ENCODE measurements at regions not wholly inside any gene's neighbourhood (a gene's known extent, or its start where the extent isn't known, plus 50 kb on each side); places are given as distances from the start of the nearest gene placed in this dataset.

GRCh38 chr2:48829036-48829435 lies 73.5 kb upstream of the LHCGR start:
- TF ChIP-seq RAD21 (IDR thresholded peaks at IDR 0.05; ENCODE audit: low read depth) (no peak), TEAD4 (IDR thresholded peaks at IDR 0.05) (no peak), ZBTB7A (IDR thresholded peaks at IDR 0.05; ENCODE audit: low read depth) (no peak), CREB1 (IDR thresholded peaks at IDR 0.05; ENCODE audit: low read depth) (no peak), MAX (IDR thresholded peaks at IDR 0.05) (no peak), CEBPB (IDR thresholded peaks at IDR 0.05) (no peak), YY1 (IDR thresholded peaks at IDR 0.05; ENCODE audit: low read depth) (no peak), EGR1 (IDR thresholded peaks at IDR 0.05) (no peak), EP300 (IDR thresholded peaks at IDR 0.05; ENCODE audit: borderline replicate concordance) (no peak), NFIC (IDR thresholded peaks at IDR 0.05) (no peak), TAF1 (IDR thresholded peaks at IDR 0.05; ENCODE audit: low read depth) (no peak), TCF12 (IDR thresholded peaks at IDR 0.05; ENCODE audit: low read depth) (no peak), FOXM1 (IDR thresholded peaks at IDR 0.05; ENCODE audit: borderline replicate concordance, low read depth) (no peak)
- TF ChIP-seq, protein P1, sequence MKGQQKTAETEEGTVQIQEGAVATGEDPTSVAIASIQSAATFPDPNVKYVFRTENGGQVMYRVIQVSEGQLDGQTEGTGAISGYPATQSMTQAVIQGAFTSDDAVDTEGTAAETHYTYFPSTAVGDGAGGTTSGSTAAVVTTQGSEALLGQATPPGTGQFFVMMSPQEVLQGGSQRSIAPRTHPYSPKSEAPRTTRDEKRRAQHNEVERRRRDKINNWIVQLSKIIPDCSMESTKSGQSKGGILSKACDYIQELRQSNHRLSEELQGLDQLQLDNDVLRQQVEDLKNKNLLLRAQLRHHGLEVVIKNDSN (IDR thresholded peaks at IDR 0.05): no peak

All from Ishikawa (cell line).